ENCODE measurements at regions not wholly inside any gene's neighbourhood (a gene's known extent, or its start where the extent isn't known, plus 50 kb on each side); places are given as distances from the start of the nearest gene placed in this dataset.
"Not testable (repeated sequence)": the region's sequence is repeated elsewhere in the genome, so short reads cannot be mapped to it uniquely, and the experiment has no call there.

GRCh38 chr14:85002846-85003245, 527.1 kb upstream of the FLRT2 start:
- Histone ChIP-seq H3K9me3 (no peaks in the 10 kb centered on the region), H3K4me3 (no peak overlapping the region), H3K27ac (no peak overlapping the region), H3K36me3 (no peaks in the 10 kb centered on the region), H3K27me3 (no peaks in the 10 kb centered on the region), H3K4me1 (ENCODE audit: insufficient read depth) (no peaks in the 10 kb centered on the region)
- intact Hi-C loops (cut with DNase I), result no loop called here
- WGBS, 3 donors, result 77 to 88% (median 81%) methylated on average over 1 of the region's 1 CpG
- DNase-seq, result no peak
- TF ChIP-seq POLR2A (IDR thresholded peaks at IDR 0.05), result no peak

DNA sequence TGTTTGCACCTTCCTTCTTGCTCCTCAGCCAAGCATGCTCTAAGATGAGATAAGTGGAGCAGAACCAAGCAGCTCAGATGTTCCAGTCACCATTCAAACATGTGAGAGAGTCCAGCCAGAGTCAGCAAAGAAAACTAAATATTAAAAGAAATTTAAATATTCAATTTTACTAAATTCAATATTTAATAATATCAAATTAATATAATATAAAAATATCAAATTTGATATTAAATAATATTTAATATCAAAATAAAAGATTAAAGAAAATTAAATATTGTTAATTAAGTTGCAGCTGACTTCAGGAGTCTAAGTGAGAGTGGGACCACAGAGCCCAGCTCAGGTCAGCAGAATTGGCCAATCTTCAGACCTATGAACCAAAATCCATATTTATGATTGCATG, 526.1 kb upstream of the FLRT2 start:
- no peak for DNase-seq
- no peak overlapping the region for H3K27ac ChIP-seq
- intact Hi-C loops (cut with DNase I), result no loop called here
- H3K27me3 ChIP-seq, result no peaks in the 10 kb centered on the region
- H3K4me1 ChIP-seq (ENCODE audit: insufficient read depth), result no peaks in the 10 kb centered on the region
- TF ChIP-seq POLR2A (IDR thresholded peaks at IDR 0.05) (no peak), EP300 (IDR thresholded peaks at IDR 0.05) (no peak)
- TF ChIP-seq, protein P1, sequence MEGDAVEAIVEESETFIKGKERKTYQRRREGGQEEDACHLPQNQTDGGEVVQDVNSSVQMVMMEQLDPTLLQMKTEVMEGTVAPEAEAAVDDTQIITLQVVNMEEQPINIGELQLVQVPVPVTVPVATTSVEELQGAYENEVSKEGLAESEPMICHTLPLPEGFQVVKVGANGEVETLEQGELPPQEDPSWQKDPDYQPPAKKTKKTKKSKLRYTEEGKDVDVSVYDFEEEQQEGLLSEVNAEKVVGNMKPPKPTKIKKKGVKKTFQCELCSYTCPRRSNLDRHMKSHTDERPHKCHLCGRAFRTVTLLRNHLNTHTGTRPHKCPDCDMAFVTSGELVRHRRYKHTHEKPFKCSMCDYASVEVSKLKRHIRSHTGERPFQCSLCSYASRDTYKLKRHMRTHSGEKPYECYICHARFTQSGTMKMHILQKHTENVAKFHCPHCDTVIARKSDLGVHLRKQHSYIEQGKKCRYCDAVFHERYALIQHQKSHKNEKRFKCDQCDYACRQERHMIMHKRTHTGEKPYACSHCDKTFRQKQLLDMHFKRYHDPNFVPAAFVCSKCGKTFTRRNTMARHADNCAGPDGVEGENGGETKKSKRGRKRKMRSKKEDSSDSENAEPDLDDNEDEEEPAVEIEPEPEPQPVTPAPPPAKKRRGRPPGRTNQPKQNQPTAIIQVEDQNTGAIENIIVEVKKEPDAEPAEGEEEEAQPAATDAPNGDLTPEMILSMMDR (IDR thresholded peaks at IDR 0.05), result no peak
- no peaks in the 10 kb centered on the region for H3K9me3 ChIP-seq
- no peak overlapping the region for H3K4me3 ChIP-seq
- no peaks in the 10 kb centered on the region for H3K36me3 ChIP-seq

DNA sequence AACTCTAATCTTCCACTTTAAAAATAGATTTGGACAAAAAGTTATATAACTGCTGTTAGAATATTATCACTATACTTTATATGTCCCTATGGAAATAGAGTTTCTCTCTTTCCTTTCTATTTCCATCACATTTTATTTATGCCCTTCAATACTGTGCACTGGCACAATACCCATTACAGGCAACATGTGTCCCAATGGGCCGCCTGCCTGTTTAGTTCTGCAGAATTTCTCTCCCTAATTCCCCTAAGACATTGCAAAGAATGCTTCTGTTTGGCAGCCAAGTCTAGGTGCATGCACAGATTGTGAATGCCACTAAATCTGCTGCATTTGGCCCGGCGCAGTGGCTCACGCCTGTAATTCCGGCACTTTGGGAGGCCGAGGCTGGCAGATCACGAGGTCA, 520.4 kb upstream of the FLRT2 start:
- Histone ChIP-seq H3K27ac (no peak overlapping the region), H3K4me1 (ENCODE audit: insufficient read depth) (no peaks in the 10 kb centered on the region), H3K4me3 (no peak overlapping the region), H3K36me3 (no peaks in the 10 kb centered on the region), H3K27me3 (no peaks in the 10 kb centered on the region), H3K9me3 (no peaks in the 10 kb centered on the region)
- TF ChIP-seq POLR2A (IDR thresholded peaks at IDR 0.05), result no peak
- TF ChIP-seq, protein P1 (IDR thresholded peaks at IDR 0.05), result no peak
- no peak for TF ChIP-seq EP300 (IDR thresholded peaks at IDR 0.05)
- intact Hi-C loops (cut with DNase I), result no loop called here
- WGBS, 3 donors, result 96 to 99% (median 97%) methylated on average over 7 of the region's 7 CpGs
- no peak for DNase-seq

DNA sequence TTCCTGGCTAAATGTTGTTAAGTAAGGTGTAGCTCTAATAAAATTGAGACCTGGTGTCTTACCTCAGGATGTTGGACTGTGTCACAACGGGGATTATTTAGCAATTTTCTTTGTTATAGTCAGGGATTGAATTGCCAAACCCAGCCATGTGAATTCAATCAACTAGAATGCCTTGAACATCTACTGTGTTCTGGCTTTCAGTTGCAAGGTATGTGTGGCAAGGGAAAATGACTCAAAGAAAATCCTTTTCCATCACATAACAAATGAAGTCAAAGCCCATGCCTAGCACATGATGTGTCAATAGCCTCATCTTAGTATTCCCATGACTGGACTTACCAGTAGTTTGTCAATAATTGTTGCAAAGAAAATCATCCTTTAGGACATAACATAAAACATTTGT, 519.8 kb upstream of the FLRT2 start:
- WGBS, 3 donors, result 76 to 96% (median 85%) methylated on average over 1 of the region's 1 CpG

DNA sequence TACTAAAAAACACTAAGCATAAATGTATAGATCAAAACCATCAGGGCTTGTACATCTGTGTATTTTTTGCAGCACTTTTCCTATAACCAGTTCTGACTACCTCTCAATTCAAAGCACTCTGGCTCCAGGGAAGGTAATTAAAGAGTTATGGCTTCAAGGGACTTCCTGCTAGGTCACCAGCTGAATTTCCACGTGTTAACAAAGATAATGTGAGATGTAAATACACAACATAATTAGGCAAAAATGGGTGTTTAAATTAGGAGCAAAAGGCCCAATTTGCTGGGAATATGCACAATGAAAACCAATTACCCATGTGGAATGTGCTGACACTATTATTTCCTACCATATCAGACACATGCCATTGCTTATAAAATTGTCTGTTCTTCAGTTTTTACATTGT, 513.4 kb upstream of the FLRT2 start:
- Histone ChIP-seq H3K9me3 (no peaks in the 10 kb centered on the region), H3K36me3 (no peaks in the 10 kb centered on the region), H3K4me1 (ENCODE audit: insufficient read depth) (no peaks in the 10 kb centered on the region), H3K4me3 (no peak overlapping the region), H3K27me3 (no peaks in the 10 kb centered on the region), H3K27ac (no peak overlapping the region)
- intact Hi-C loops (cut with DNase I), result no loop called here
- TF ChIP-seq, protein P1 (IDR thresholded peaks at IDR 0.05), result no peak
- TF ChIP-seq POLR2A (IDR thresholded peaks at IDR 0.05), result no peak
- DNase-seq, result no peak
- 6 to 15% (median 10%) methylated on average over 1 of the region's 1 CpG for WGBS, 3 donors

More for the DNA sequence above, 519.8 kb upstream of the FLRT2 start:
- DNase-seq, result no peak
- intact Hi-C loops (cut with DNase I), result no loop called here
- TF ChIP-seq, protein P1 (IDR thresholded peaks at IDR 0.05), result no peak
- TF ChIP-seq POLR2A (IDR thresholded peaks at IDR 0.05) (no peak), EP300 (IDR thresholded peaks at IDR 0.05) (no peak)
- H3K4me3 ChIP-seq, result no peak overlapping the region
- no peaks in the 10 kb centered on the region for H3K9me3 ChIP-seq
- no peak overlapping the region for H3K27ac ChIP-seq
- H3K27me3 ChIP-seq, result no peaks in the 10 kb centered on the region
- H3K36me3 ChIP-seq, result no peaks in the 10 kb centered on the region
- no peaks in the 10 kb centered on the region for H3K4me1 ChIP-seq (ENCODE audit: insufficient read depth)

GRCh38 chr14:85023866-85024265, 506.1 kb upstream of the FLRT2 start:
- H3K4me3 ChIP-seq; DNase-seq; H3K27ac ChIP-seq; H3K9me3 ChIP-seq; H3K27me3 ChIP-seq; H3K36me3 ChIP-seq; H3K4me1 ChIP-seq (ENCODE audit: insufficient read depth); intact Hi-C loops (cut with DNase I): not testable (repeated sequence)
- 91 to 96% (median 91%) methylated on average over 7 of the region's 7 CpGs for WGBS, 3 donors

Measured in ovary (tissue), 7 donors.